Activated CD4-positive, alpha-beta T cell treated with anti-CD3 and anti-CD28 coated beads, Interleukin-2, Interleukin-4, amounts not matched to agents 100 ng/mL and 50 ng/mL, durations not matched to agents 16 hours and 8 hours (primary cell): ENCODE measurements at regions not wholly inside any gene's neighbourhood (a gene's known extent, or its start where the extent isn't known, plus 50 kb on each side); places are given as distances from the start of the nearest gene placed in this dataset.
A peak's percentile ranks its signal among the peaks of the same experiment; 100 is the strongest.
"Not testable (repeated sequence)": the region's sequence is repeated elsewhere in the genome, so short reads cannot be mapped to it uniquely, and the experiment has no call there.

ENCODE experiments used
- DNase-seq: peaks from one replicate; pipeline ENCODE4 v3.0.0-alpha.2; 2020; ENCODE audit warnings: low spot score

DNA sequence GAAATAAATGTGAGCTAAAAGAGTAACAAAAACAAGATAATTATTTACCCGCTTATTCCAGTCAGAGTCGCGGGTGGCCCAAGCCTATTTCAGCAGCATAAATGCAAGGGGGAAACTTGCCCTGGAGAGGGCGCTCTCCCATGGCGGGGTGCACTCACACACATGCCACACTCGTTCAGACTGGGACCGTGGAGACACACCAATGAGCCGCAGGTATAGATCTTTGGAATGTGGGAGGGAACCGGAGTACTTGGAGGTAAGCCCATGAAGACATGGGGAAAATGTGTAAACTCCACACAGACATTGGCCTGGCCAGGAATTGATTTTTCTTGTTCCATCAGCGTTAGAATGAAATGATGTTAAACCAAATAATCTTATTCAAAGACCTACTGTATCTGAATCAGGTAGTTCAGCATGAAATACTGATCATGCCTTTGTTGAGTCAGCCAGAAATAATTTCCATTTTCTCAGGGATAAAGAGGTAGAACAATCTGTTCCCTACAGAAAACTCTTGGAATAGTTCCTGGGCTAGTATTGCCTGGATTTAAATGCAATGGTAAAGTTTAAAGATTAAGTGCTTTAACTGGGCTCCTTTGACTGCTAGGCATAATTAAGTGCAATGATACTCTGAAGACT is 191.5 kb downstream of the MCHR2 start:
- DNase-seq: no peak

DNA sequence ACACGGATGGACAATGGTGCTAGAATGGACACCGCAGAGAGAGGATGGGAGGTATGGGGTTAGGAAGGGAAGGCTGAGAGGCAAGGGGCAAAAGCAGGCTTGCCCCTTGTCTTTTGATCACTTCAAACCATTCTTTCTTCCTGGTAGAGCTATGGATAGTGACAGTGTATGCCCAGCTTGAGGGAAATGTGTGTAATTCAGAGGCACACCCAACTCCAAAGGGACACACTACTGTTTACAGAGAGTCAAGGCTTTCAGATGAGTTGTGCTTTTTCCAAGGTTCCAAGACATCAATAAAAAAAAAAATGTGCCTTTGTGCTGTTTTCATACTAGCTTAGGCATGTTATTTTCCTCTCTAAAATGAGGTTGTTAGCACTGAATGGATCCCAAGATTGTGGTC is 185.0 kb downstream of the MCHR2 start:
- DNase-seq: no peak

DNA sequence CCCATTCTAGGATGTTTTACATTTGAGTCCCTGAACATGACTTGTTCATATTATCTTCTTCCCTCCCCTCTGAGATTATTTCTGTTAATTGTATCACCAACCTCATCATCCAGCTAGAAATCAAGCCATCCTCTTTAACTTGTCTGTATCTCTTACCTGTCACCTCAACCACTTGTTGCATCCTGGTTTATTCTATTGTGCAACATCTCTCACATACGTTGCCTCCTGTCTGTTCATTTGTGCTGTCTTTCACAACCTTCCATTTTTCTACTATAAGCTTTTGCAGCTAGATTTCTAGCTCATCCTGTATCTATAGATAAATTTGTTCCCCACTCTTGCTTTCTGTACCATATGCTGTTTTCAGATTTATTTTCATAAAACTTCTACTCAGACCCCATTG is 183.7 kb downstream of the MCHR2 start:
- no peak for DNase-seq

DNA sequence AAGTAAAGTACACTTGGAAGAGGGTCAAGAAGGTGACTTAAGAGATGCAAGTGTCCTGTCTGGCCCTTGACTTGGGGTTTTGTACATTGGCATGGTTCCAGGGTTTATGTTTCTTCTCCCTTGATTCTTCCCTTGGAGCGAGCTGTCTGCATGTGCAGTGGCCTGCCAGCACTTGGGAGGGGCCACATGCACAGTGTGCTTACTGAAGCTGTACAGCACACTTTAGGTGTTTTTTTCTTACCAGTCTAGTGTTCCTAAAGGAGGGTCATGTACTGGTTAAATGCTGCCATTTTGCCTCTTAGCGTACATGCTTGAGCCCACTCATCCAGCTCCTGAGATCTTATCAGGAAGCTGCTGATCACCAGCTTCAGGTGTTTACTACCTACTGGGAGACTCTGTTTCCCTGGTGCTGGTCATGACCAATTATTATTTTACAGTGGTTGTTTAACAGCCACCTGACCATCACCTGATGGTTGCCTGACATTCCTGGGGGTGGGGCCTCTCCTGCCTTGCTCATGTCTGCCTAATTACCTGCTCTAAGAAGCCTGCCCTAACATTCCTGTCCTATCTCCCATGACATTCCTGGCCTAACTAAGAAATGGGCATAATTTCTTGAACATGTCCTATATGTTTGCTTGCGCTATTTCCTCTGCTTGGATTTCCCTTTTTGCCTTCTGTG is 182.9 kb downstream of the MCHR2 start:
- DNase-seq: no peak

DNA sequence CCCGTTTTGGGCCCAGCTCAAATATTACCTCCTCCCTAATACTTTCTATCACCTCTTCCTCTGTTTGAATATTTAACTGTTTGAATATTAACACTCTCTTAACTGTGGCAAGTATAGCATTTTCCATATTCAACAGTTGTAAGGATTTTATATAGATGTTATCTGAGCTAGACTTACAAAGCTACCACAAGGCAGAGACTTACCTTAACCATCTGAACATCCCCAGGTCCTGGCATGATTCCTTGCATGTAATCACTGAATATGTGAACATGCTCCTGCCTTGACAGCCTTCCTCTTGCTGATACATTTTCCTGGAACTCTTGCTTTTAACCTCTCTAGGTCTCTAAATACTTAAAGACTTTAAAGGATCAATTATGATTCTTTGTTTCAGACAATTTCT is 182.4 kb downstream of the MCHR2 start:
- no peak for DNase-seq

DNA sequence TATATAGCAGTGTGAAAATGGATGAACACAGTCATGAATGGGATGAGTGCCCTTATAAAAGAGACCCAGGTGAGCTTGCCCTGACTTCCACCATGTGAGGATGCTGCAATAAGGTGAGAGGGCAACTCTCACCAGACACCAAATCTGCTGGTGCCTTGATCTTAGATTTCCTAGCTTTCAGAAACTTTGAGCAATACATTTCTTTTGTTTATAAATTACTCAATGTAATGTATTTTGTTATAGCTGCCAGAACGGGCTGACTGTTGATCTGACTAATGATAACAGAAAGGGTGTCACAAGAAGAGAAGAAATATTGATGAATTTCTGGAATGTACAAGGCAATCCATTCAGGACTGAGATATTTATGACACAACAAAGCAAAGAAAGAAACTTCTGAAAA is 180.5 kb downstream of the MCHR2 start:
- DNase-seq: no peak

DNA sequence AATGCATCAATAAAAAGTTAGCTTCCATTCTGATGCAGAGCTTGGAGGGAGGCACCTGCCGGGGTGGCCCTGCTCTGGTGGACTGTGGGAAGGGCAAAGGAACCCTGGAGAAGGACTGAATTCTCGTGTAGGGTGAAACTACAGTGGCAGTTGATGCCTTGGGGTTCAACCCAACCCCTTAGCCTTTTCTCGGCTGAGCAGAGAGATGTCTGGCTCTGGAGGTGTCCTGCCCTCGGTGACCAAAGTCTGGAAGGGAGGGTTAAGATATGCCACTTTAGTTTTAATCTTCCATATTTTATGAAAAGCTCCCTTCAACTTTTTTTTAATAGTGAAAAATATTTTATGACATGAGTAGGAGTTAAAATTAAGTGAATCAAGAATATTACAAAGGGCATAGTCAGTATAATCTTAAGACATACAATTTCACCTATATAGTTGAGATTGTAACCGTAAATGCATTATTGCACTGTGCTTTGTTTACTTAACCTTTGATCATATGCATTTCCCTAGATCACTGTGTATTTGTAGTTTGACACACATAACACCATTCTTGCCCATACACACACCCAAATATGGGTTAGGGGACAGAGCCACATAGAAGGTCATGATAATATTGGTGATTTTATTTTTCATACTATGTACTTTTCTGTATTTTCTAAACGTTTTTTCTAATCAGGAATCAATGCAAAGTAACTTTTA is 179.6 kb downstream of the MCHR2 start:
- DNase-seq: no peak

DNA sequence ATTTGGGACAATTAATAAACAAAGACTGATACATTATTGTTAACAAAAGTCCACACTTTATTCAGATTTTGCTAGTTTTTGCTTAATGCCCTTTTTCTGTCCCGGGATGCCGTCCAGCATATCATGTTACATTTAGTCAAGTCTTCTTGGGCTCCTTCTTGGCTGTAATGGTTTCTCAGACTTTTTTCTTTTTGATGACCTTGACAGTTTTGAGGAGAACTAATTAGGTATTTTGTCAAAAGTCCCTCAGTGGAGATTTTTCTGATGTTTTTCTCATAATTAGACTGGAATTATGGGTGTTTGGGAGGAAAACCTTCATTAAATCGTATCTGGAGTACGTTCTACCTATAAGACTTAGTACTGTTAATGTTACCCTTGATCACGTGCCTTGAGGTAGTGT is 177.2 kb downstream of the MCHR2 start:
- DNase-seq: no peak

DNA sequence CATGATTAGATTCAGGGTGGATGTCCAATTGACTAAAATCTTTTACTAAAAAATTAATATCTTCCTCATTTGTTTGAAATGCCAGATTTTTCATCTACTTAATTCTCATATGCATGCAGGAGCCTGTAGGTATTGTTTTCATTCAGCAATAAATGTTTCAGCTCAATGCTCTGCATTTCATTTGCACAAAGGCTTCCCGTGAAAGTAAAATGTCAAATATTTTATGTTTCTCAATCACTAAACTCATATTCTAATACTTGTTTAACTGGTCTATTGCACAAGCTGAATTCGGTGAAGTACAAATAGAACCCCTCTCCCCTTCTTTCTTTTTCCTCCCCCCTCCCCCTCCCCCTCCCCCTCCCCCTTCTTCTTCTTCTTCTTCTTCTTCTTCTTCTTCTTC is 175.9 kb downstream of the MCHR2 start:
- no peak for DNase-seq

DNA sequence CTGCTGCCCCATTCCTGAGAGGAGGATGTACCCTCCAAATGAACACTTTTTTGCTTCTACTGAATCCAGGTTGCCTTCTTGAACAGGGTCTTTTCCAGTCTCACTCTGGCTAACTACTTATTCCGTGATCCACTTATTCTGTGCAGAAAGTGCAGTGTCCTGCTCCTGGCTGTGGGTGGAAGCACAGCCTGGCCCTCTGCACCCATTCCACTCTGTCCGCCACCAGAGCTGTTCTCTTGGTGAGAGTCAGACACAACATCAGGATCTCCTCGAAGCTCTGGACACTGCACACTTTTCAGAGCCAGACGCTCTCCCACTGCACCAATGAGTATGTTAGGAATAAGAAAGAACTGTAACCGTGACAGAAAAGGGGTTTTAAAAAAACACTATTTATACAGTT is 174.2 kb downstream of the MCHR2 start:
- DNase-seq: no peak

DNA sequence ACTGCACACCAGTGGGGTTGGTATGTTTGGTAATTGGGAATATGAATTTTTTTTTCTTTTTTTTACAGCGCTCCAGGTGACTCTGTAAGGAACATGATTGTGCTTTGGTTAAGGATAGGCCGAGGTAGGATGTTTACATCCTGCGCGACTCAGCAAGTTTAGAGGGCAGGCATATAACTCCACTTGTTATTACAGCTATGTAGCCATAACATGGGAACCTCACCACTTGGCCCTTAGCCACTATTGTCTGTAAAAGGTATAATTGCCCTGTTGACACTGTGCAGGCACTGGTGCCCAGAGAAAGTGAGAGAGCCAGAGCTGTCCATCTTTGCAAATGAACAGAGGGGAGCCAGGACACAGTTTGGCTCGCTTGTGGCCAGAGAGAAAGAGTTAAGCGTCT is 172.9 kb downstream of the MCHR2 start:
- DNase-seq: no peak

DNA sequence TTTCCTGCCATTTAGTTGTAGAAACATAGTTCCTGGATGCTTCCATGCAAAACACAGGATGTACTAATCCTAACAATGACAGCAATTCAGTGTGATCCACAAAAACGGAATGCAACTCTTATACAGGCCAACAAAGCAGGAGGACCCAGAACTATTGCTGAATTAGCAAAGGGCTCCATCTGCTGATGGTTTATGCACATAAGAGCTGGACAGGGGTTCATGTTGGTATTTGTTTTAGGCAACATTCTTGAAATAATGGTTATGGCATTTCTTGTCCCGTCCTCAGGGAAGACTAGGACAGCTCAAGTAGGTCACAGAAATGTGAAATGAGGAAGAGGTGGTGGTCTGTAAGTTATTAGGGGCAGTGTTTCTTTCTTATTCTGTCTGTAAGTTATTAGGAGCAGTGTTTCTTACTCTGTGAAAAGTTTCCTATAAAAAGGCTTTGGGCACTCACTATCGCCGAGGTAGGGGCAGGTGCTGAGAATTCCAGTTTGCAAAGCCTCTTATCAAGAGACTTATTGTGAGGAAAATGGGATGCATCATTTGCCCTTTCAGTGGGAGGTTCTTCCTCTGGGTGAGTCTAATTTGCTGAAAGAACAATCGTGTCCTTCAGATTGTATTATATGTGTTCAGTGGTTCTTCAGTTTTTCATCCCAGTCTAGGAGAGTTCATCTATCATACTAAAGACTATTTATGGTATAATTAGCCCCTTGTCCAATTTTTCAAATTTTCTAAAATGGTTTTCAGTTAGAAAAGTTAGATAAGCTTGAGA is 171.1 kb downstream of the MCHR2 start:
- DNase-seq: peak; percentile 4

DNA sequence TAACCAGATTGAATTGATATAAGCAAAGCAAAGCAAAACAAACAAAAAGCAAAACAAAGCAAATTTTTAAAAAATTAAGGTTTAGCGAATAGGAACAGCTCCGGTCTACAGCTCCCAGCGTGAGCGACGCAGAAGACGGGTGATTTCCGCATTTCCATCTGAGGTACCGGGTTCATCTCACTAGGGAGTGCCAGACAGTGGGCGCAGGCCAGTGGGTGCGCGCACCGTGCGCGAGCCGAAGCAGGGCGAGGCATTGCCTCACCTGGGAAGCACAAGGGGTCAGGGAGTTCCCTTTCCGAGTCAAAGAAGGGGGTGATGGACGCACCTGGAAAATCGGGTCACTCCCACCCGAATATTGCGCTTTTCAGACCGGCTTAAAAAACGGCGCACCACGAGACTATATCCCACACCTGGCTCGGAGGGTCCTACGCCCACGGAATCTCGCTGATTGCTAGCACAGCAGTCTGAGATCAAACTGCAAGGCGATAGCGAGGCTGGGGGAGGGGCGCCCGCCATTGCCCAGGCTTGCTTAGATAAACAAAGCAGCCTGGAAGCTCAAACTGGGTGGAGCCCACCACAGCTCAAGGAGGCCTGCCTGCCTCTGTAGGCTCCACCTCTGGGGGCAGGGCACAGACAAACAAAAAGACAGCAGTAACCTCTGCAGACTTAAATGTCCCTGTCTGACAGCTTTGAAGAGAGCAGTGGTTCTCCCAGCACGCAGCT is 170.3 kb downstream of the MCHR2 start:
- DNase-seq: not testable (repeated sequence)

DNA sequence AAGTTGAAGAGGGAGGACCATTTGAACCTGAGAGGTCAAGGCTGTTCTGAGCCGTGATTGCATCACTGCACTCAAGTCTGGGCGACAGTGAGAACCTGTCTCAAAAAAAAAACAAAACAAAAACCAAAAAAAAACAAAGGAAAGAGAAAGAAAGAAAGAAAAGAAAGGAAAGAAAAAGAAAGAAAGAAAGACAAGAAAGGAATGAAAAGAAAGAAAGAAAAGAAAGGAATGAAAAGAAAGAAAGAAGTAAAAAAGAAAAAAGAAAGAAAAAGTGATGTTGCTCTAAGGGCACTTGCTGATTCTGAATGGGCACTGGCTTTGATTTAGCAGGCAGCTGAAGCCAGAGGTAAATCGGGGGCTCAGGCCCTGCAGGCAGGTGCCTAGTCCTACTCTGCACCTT is 161.0 kb downstream of the MCHR2 start:
- DNase-seq: no peak

DNA sequence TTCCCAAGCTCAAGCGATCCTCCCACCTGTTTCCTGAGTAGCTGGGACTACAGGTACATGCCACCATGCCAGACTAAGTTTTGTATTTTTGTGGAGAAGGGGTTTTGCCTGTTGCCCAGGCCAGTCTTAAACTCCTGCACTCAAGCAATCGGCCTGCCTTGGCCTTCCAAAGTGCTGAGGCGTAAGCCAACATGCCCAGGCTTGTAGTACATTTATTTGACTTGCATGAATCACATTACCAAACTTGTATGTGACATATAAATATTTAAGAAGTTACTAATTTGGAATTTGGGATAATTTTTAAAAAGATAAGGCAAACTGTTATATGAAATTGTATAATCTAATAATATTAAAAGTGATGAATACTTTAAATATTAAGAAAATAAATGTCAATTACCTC is 157.6 kb downstream of the MCHR2 start:
- DNase-seq: no peak

DNA sequence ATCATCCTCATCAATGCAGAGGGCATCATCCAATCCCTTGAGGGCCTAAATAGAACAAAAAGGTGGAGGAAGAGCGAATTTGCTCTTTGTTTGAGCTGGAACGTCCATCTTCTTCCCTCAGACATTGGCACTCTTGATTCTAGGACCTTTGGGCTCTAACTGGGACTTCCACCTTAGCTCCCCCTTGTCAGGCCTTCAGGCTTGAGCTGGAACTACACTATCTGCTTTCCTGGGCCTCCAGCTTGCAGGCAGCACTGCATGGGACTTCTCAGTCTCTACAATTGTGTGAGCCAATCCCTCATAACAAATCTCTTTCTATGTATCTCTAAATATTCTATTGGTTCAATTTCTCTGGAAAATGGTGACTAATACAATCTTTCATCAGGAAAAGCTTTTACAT is 155.4 kb downstream of the MCHR2 start:
- no peak for DNase-seq

DNA sequence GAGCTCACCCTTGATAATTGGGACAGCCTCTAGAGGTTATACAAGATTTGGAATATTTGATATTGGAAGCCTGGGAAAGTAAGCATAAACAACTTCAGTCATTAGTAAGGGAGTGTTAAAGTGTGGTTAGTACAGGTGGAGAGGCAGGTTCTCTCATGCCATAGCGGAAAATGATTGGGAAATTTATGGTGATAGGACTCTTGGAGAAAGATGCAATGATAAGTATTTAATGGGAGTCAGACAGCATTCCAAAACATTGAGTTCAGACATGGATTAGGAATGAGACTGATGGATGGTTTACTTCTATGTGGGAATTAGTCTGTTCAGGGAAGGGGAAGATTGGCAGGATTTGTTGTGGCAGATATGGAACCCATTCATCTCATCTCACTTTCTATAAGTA is 152.7 kb downstream of the MCHR2 start:
- DNase-seq: no peak

DNA sequence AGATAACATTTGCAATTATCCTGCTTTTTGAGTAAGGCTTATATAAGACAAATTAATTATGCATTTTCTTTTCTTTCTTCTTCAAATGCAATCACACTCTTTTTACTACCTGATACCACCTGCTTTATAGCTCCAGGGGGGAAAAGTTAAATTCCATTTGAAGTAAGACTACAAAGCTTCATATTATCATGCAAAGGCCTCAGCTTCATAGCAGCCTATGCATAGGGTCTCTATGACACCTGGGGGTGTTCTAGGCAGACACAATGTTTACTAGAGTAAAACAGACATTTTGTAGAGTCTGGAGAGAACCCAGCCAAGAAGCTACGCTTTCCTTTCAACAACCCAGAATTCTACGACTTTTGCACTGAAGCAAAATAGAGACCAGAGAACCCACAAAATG is 148.0 kb downstream of the MCHR2 start:
- DNase-seq: no peak

DNA sequence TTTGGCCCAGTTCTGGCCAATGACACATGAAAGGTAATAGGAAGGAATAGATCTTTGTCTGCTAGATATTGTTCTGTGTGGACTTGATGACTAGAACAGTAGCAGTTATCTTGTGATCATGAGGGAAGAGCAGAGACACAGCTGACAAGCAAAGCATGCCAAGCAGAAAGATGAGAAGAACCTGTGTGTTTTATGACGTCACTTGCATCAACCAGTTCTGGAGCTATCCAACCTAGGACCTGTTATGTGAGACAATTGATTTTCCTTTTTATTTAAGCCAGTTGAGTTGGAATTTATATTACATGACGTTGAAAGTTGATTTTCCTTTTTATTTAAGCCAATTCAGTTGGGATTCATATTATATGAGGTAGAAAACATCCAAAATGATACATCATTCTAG is 143.2 kb downstream of the MCHR2 start:
- DNase-seq: no peak

DNA sequence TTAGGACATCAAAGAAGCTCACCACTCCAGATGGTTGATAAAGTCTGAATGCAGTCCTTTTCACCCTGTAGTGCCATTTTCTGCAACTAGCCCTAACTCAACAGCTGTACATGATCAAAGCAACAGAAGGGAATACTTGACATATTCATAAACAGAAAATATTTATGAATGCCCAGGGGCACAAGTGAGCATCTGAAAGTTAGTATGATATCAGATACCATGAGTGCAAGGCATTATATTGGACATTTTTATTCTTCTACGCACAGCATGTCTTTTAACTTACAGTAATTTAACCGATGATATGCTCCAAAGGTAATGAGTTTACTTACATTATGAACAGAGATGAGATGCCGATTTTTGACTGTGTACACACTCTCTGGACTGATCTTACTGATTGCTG is 142.0 kb downstream of the MCHR2 start:
- DNase-seq: no peak

DNA sequence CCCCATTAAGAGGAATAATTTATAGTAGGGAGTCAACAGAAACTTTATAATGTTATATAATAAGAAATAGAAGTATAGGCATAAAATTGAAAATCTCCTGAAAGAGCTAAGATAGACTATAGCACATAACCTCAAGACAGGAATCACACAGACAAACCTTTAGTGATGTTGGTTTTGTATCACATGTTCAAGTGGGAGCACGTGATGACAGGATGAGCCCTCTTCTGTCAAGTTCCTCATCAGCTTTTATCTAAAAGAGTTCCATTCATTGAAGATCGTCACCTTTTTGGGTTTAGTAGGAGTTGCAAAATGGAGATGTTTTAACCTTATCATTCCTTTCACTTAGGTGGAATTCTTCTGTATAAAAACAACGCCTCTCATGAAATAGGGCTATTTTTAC is 127.0 kb downstream of the MCHR2 start:
- no peak for DNase-seq

DNA sequence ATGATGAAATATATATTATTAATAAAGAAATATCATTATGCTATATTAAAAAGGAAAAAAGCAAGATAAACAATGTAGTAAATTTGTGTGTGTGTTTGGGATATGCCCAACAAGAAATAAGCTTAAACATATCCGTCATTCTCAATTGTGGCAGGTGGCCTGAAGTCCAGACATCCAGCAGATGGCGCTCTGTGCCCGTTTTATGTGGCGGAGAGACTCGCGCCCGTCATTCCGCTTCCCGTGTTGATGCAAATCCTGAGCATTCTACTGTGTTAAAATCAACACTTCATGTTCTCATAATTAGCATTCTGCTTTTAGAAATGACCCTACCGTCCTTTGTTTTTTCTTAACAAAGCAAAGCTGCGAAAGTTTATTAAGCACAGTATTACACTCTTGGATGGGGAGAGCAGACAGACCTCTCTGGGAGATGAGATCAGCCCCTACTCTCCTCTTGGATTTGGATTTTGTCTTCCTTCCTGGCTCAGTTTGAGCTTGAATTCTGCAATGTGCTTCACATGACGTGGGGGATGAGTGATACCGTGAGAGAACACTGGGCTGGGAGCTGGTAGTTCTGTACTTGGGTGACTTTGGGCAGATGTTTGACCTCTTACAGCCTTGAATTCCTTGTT is 125.8 kb downstream of the MCHR2 start:
- peak; percentile 72 for DNase-seq
